Breast epithelium (tissue), 3 donors: ENCODE measurements at regions not wholly inside any gene's neighbourhood (a gene's known extent, or its start where the extent isn't known, plus 50 kb on each side); places are given as distances from the start of the nearest gene placed in this dataset.

Experiments
- POLR2A ChIP-seq: fragments of 450-650 bp; IDR thresholded peaks from one replicate; pipeline ENCODE4 v1.6.1; 2016; ENCODE audit warnings: antibody characterized with exemption, mild to moderate bottlenecking, moderate library complexity
- TF ChIP-seq, protein P1 (sequence below), 3 donors: fragments of 450-650 bp; IDR thresholded peaks; one replicate each; pipeline ENCODE4 v1.5.1; 2016 to 2017; ENCODE audit warnings: antibody characterized with exemption in 3 of 3, mild to moderate bottlenecking in 3 of 3, moderate library complexity in 3 of 3

DNA sequence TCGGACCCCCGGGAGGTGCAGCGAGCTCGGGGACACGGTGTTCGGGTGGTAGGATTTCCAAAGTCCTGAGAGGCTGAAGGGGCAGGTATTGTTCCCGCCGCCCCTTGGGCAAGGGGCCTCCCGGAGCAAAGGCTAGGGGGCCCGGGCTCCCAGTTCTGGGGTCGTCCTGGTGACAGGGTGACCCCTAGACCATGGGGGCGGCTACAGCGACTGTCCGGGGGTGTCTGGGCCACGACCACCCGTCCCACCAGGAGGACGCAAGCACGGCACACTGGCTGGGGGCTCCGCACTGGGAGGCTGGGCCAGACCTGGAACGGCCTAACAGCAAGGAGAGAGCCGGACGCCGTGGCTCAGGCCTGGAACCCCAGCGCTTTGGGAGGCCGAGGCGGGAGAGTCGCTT lies 55.6 kb downstream of the PRR18 start:
- TF ChIP-seq, protein P1, sequence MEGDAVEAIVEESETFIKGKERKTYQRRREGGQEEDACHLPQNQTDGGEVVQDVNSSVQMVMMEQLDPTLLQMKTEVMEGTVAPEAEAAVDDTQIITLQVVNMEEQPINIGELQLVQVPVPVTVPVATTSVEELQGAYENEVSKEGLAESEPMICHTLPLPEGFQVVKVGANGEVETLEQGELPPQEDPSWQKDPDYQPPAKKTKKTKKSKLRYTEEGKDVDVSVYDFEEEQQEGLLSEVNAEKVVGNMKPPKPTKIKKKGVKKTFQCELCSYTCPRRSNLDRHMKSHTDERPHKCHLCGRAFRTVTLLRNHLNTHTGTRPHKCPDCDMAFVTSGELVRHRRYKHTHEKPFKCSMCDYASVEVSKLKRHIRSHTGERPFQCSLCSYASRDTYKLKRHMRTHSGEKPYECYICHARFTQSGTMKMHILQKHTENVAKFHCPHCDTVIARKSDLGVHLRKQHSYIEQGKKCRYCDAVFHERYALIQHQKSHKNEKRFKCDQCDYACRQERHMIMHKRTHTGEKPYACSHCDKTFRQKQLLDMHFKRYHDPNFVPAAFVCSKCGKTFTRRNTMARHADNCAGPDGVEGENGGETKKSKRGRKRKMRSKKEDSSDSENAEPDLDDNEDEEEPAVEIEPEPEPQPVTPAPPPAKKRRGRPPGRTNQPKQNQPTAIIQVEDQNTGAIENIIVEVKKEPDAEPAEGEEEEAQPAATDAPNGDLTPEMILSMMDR (IDR thresholded peaks at IDR 0.05), result no peak
- TF ChIP-seq POLR2A, result no peak
